Cardiac muscle cell (in vitro differentiated cells and primary cell): ENCODE measurements at regions not wholly inside any gene's neighbourhood (a gene's known extent, or its start where the extent isn't known, plus 50 kb on each side); places are given as distances from the start of the nearest gene placed in this dataset.

Source experiments
- DNase-seq, 2 donors: peaks; one replicate each; pipeline versions ENCODE4 v3.0.0 to v3.0.0-alpha.2; 2010 to 2017; ENCODE audit warnings: low read depth in 1 of 2, low spot score in 1 of 2
- H3K27ac ChIP-seq: fragments of 200-600 bp; sonication (generic); 2 replicates; pipeline ENCODE4 v1.5.1; 2016
- H3K27me3 ChIP-seq: fragments of 200-600 bp; sonication (generic); 2 replicates; pipeline ENCODE4 v1.6.0; 2016; ENCODE audit warnings: control low read depth
- H3K36me3 ChIP-seq: fragments of 200-600 bp; sonication (generic); 2 replicates; pipeline ENCODE4 v1.5.1; 2016; ENCODE audit warnings: control low read depth
- H3K4me1 ChIP-seq: fragments of 200-600 bp; sonication (generic); 2 replicates; pipeline ENCODE4 v1.8.1; 2017; ENCODE audit warnings: low read depth, mild to moderate bottlenecking, mixed run types
- H3K4me3 ChIP-seq: fragments of 200-600 bp; sonication (generic); 2 replicates; pipeline ENCODE4 v1.5.1; 2016; ENCODE audit warnings: mild to moderate bottlenecking
- H3K9me3 ChIP-seq: fragments of 200-600 bp; sonication (generic); 2 replicates; pipeline ENCODE4 v1.5.1; 2017; ENCODE audit warnings: low read depth, mild to moderate bottlenecking, control low read depth
- TF ChIP-seq, protein P1 (sequence below): IDR thresholded peaks from 2 replicates; pipeline ENCODE4 v1.5.1; 2012; ENCODE audit warnings: low read depth, mild to moderate bottlenecking, low read length

DNA sequence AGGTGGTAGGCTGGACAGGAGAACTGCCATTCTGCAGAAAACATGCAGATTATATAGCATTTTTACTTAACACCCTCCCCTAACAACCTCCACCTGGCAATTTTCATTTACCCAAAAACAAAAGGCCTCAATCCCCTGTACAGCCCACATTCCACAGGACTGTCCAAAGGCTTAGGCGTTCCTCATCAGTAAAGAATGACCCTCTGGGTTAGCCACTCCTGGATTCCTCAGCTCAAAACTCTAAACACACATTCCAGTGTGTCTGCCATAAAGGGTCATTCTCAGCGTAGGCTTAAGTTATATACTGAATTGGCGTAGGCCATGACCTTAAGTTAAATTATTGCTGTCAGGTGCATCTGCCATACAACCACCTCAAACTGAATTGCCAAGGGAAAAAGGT lies 261.8 kb upstream of the CHAC2 start:
- Histone ChIP-seq H3K27ac (no peak overlapping the region), H3K4me1 (no peaks in the 10 kb centered on the region), H3K9me3 (no peaks in the 10 kb centered on the region), H3K4me3 (no peak overlapping the region), H3K36me3 (no peaks in the 10 kb centered on the region), H3K27me3 (no peaks in the 10 kb centered on the region)
- no peak for DNase-seq
- TF ChIP-seq, protein P1, sequence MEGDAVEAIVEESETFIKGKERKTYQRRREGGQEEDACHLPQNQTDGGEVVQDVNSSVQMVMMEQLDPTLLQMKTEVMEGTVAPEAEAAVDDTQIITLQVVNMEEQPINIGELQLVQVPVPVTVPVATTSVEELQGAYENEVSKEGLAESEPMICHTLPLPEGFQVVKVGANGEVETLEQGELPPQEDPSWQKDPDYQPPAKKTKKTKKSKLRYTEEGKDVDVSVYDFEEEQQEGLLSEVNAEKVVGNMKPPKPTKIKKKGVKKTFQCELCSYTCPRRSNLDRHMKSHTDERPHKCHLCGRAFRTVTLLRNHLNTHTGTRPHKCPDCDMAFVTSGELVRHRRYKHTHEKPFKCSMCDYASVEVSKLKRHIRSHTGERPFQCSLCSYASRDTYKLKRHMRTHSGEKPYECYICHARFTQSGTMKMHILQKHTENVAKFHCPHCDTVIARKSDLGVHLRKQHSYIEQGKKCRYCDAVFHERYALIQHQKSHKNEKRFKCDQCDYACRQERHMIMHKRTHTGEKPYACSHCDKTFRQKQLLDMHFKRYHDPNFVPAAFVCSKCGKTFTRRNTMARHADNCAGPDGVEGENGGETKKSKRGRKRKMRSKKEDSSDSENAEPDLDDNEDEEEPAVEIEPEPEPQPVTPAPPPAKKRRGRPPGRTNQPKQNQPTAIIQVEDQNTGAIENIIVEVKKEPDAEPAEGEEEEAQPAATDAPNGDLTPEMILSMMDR = no peak

DNA sequence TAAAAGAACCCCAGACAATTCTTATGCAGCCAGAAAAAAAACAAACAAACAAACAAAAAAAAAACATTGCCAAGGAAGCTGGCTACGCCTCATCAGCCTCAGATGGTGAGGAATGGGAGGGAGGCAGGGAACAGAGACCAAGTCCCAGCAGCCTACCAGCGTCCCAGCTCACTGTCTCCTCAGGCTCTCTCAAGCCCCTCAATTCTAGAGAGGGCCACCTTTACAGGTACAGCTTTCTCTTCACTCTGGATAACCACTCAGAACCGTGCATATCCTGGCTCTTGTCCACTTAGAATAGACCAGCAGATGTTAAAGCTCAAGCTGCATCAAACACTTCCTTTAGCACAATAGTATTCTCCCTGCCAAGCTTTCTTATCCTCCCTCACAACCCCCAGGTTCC lies 263.1 kb upstream of the CHAC2 start:
- no peaks in the 10 kb centered on the region for H3K27me3 ChIP-seq
- H3K9me3 ChIP-seq = no peaks in the 10 kb centered on the region
- DNase-seq = no peak
- H3K36me3 ChIP-seq = no peaks in the 10 kb centered on the region
- no peak overlapping the region for H3K27ac ChIP-seq
- H3K4me1 ChIP-seq = peaks cover 1% of the 10 kb centered on the region
- no peak overlapping the region for H3K4me3 ChIP-seq
- TF ChIP-seq, protein P1 = no peak

DNA sequence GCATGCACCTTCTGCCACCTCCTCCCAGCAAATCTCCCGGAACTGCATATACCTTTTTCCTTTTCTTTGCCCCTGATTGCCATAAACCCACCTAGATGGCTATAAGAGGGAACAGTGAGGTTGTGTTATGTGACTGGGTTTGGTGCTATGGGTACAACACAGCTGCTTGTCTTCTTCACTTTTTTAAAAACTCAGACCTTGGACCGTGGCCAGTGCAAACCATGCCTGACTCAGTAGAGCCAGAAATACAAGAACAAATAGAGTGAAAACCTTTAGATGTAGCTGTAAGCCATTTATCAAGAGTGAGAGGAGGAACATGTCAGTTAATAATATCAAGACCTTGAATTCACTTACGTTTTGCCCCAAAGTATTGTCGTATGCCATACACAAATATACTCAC lies 267.4 kb upstream of the CHAC2 start:
- peaks cover 9% of the 10 kb centered on the region for H3K4me1 ChIP-seq
- H3K9me3 ChIP-seq = no peaks in the 10 kb centered on the region
- H3K36me3 ChIP-seq = no peaks in the 10 kb centered on the region
- DNase-seq = no peak
- H3K27ac ChIP-seq = no peak overlapping the region
- H3K4me3 ChIP-seq = no peak overlapping the region
- no peaks in the 10 kb centered on the region for H3K27me3 ChIP-seq
- TF ChIP-seq, protein P1 = no peak

DNA sequence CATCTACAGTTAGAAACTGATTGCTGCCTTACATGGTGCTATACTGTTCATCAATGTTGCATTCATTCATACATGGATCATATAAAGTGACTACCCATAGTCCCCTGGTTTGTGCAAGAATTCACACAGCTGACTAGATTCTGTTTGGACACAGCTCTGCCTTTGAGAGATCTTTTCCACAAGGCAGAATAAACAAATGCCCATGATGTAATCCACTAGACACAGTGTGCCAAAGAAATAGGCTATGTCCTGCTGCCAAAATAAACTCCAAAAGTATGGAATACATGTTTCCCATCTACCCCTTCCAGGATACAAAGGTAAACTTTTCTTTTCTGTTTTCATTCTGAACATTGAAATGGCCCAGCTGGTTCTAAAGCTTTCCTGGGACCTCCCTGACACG lies 269.4 kb upstream of the CHAC2 start:
- Histone ChIP-seq H3K27ac (no peak overlapping the region), H3K4me1 (peaks cover 9% of the 10 kb centered on the region), H3K27me3 (no peaks in the 10 kb centered on the region), H3K36me3 (no peaks in the 10 kb centered on the region), H3K9me3 (no peaks in the 10 kb centered on the region), H3K4me3 (no peak overlapping the region)
- TF ChIP-seq, protein P1 = no peak
- peak in 1 of 2 donors; percentile 20 for DNase-seq

DNA sequence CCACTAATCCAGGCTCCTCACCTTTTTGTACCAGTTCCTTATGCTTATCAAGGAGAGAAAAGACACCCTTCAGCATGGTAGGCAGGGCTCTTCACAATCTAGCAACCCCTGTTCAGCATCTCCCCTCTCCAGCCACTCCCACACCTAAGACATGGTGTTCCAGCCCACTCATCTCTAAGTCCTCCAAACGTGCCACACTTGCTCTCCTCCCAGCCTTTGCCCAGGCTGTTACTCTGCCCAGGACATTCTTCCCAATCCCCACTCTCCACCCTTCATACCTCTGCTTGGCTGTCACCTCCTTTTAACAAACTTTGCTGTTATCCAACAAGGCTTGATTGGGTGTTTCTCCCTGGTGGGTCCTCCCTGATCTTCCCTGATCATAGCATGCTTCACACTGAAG lies 270.6 kb upstream of the CHAC2 start:
- H3K4me3 ChIP-seq = no peak overlapping the region
- H3K4me1 ChIP-seq = peaks cover 9% of the 10 kb centered on the region
- H3K27me3 ChIP-seq = no peaks in the 10 kb centered on the region
- TF ChIP-seq, protein P1 = no peak
- DNase-seq = no peak
- H3K9me3 ChIP-seq = no peaks in the 10 kb centered on the region
- no peaks in the 10 kb centered on the region for H3K36me3 ChIP-seq
- no peak overlapping the region for H3K27ac ChIP-seq

DNA sequence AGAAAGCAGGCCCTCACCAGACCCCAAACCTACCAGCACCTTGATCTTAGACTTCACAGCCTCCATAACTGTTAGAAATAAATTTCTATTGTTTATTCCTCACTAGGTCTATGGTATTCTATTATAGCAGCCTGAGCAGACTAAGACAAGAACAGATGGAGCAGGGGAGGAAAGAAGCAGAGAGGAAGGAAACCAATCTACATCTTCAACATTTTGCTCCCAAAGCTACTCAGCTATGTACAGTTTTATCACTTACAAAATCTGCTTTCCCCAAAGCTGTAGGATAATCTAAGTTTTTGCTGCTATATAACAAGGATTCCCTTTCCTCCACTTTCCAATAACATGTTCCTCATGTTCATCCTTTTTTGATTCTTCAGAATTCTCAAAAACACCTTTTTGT lies 274.4 kb upstream of the CHAC2 start:
- no peak overlapping the region for H3K4me3 ChIP-seq
- no peak for DNase-seq
- TF ChIP-seq, protein P1 = no peak
- H3K27me3 ChIP-seq = no peaks in the 10 kb centered on the region
- H3K4me1 ChIP-seq = no peaks in the 10 kb centered on the region
- no peaks in the 10 kb centered on the region for H3K36me3 ChIP-seq
- no peaks in the 10 kb centered on the region for H3K9me3 ChIP-seq
- H3K27ac ChIP-seq = no peak overlapping the region
